Caco-2 (cell line): ENCODE measurements at regions not wholly inside any gene's neighbourhood (a gene's known extent, or its start where the extent isn't known, plus 50 kb on each side); places are given as distances from the start of the nearest gene placed in this dataset.

Experiments used
- BruUV-seq: library from RNA; stranded (reverse); fragments of 400-500 nt; replicated peaks from 2 replicates; lab custom pipeline; 2021; lab: Mats Ljungman, UMichigan
- CTCF ChIA-PET: fragments of 300-600 bp; sonication (Branson Sonifier 250); formaldehyde crosslinking; loops from one replicate; lab custom pipeline; 2022; ENCODE audit warnings: antibody characterized with exemption; lab: Charles Lee
- POLR2A ChIA-PET: fragments of 300-600 bp; sonication (Branson Sonifier 250); formaldehyde crosslinking; loops from one replicate; lab custom pipeline; 2022; ENCODE audit warnings: antibody characterized with exemption; lab: Charles Lee
- DNase-seq, 2 experiments: peaks; one replicate each; pipeline versions ENCODE4 v3.0.0 to v3.0.0-alpha.2; 2020 to 2022
- H3K27me3 ChIP-seq: replicated peaks from 2 replicates; pipeline ENCODE4 v1.6.0; 2011; ENCODE audit warnings: low read length; ENCODE audit not compliant: control insufficient read depth, insufficient read depth
- H3K36me3 ChIP-seq: 2 replicates; pipeline ENCODE4 v1.5.1; 2011; ENCODE audit warnings: low read length; ENCODE audit not compliant: control insufficient read depth, insufficient read depth
- H3K4me1 ChIP-seq: fragments of 250-450 bp; sonication (Bioruptor Pico); 2 replicates; pipeline ENCODE4 v1.5.1; 2020; ENCODE audit warnings: mild to moderate bottlenecking
- H3K4me3 ChIP-seq: 2 replicates; pipeline ENCODE4 v1.5.1; 2011; ENCODE audit warnings: low read depth, mild to moderate bottlenecking, control low read depth, low read length
- H3K9me3 ChIP-seq: fragments of 250-450 bp; sonication (Bioruptor Pico); 2 replicates; pipeline ENCODE4 v1.5.1; 2020; ENCODE audit warnings: mild to moderate bottlenecking, moderate library complexity
- H3K27ac Mint-ChIP-seq: one replicate; pipeline ENCODE4 v1.8.0; 2022; ENCODE audit warnings: mixed read lengths; ENCODE audit not compliant: unreplicated experiment
- H3K27me3 Mint-ChIP-seq: one replicate; pipeline ENCODE4 v1.8.0; 2022; ENCODE audit warnings: mixed read lengths; ENCODE audit not compliant: insufficient read depth, unreplicated experiment
- H3K36me3 Mint-ChIP-seq: one replicate; pipeline ENCODE4 v1.8.0; 2022; ENCODE audit warnings: mild to moderate bottlenecking, mixed read lengths; ENCODE audit not compliant: insufficient read depth, unreplicated experiment
- H3K4me1 Mint-ChIP-seq: one replicate; pipeline ENCODE4 v1.8.0; 2022; ENCODE audit warnings: low read depth, mixed read lengths; ENCODE audit not compliant: unreplicated experiment
- H3K4me3 Mint-ChIP-seq: one replicate; pipeline ENCODE4 v1.8.0; 2022; ENCODE audit warnings: mild to moderate bottlenecking, moderate library complexity, mixed read lengths; ENCODE audit not compliant: unreplicated experiment
- H3K9me3 Mint-ChIP-seq: one replicate; pipeline ENCODE4 v1.8.0; 2022; ENCODE audit warnings: mixed read lengths; ENCODE audit not compliant: unreplicated experiment
- intact Hi-C: fragments of 100-400 bp; cut with micrococcal nuclease; formaldehyde crosslinking; loops from one replicate; pipeline ENCODE4 v1.10.0; 2022; ENCODE audit not compliant: unreplicated experiment
- TF ChIP-seq, protein P1 (sequence below), 2 experiments: fragments of 200-600 bp in 1 of 2; IDR thresholded peaks; 1 replicate in 1 of 2; 2 replicates in 1 of 2; pipeline versions ENCODE4 v1.5.1 to v1.8.0; 2011 to 2022; ENCODE audit warnings: antibody characterized with exemption in 1 of 2, control low read depth in 1 of 2, inconsistent platforms in 1 of 2, low read depth in 1 of 2, low read length in 1 of 2, mild to moderate bottlenecking in 1 of 2, moderate library complexity in 1 of 2; ENCODE audit not compliant: insufficient read depth in 1 of 2, severe bottlenecking in 1 of 2, unreplicated experiment in 1 of 2

DNA sequence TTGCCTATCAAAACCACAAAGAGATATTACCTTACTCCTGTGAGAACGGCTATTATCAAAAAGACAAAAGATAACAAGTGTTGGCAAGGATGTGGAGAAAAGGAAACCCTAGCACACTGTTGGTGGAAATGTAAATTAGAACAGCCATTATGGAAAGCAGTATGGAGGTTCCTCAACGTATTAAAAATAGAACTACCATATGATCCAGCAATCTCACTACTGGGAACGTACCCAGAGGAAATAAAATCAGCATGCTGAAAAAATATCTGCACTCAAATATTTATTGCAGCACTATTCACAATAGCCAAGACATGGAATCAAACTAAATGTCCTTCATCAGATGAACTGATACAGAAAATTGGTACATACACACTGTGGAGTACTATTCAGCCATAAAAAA is 149.4 kb upstream of the MLN start:
- no peaks in the 10 kb centered on the region for H3K36me3 ChIP-seq
- no peaks in the 10 kb centered on the region for H3K9me3 Mint-ChIP-seq
- TF ChIP-seq, protein P1, sequence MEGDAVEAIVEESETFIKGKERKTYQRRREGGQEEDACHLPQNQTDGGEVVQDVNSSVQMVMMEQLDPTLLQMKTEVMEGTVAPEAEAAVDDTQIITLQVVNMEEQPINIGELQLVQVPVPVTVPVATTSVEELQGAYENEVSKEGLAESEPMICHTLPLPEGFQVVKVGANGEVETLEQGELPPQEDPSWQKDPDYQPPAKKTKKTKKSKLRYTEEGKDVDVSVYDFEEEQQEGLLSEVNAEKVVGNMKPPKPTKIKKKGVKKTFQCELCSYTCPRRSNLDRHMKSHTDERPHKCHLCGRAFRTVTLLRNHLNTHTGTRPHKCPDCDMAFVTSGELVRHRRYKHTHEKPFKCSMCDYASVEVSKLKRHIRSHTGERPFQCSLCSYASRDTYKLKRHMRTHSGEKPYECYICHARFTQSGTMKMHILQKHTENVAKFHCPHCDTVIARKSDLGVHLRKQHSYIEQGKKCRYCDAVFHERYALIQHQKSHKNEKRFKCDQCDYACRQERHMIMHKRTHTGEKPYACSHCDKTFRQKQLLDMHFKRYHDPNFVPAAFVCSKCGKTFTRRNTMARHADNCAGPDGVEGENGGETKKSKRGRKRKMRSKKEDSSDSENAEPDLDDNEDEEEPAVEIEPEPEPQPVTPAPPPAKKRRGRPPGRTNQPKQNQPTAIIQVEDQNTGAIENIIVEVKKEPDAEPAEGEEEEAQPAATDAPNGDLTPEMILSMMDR (IDR thresholded peaks at IDR 0.05; ENCODE audit: insufficient read depth in 1 of 2, low read depth in 1 of 2, low read length in 1 of 2, severe bottlenecking in 1 of 2, unreplicated experiment in 1 of 2): no peak
- H3K4me3 Mint-ChIP-seq: no peak overlapping the region
- no peaks in the 10 kb centered on the region for H3K27me3 ChIP-seq
- intact Hi-C loops: no loop called here
- H3K27ac Mint-ChIP-seq: no peak overlapping the region
- H3K27me3 Mint-ChIP-seq: peaks cover 8% of the 10 kb centered on the region
- H3K36me3 Mint-ChIP-seq: no peaks in the 10 kb centered on the region
- POLR2A ChIA-PET: no interaction called here
- CTCF ChIA-PET: no interaction called here
- DNase-seq: no peak
- no TSS peak for BruUV-seq
- H3K4me1 Mint-ChIP-seq: no peaks in the 10 kb centered on the region
- H3K4me3 ChIP-seq: no peak overlapping the region
- no peaks in the 10 kb centered on the region for H3K9me3 ChIP-seq
- no peaks in the 10 kb centered on the region for H3K4me1 ChIP-seq

DNA sequence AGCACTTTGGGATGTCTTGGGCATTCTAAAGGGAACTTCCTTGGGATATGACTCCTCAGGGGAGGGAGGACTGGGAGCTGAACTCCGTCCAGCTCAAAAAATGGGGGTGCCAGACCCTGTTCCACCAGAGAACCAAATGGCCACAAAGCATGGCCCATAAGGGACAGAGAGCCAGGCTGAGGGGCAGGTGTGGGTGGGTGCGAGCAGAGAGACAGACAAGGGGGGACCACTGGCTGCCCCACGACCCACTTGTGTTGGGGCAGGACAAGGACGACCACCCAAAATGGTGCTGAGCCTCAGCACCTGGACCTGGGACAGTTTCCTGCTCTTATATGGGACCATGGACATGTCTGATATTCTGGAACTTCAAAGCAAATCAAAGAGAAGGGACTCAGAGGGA is 148.2 kb upstream of the MLN start:
- Histone ChIP-seq H3K36me3 (no peaks in the 10 kb centered on the region), H3K27me3 (no peaks in the 10 kb centered on the region), H3K9me3 (no peaks in the 10 kb centered on the region), H3K4me3 (no peak overlapping the region), H3K4me1 (no peaks in the 10 kb centered on the region)
- no TSS peak for BruUV-seq
- no peaks in the 10 kb centered on the region for H3K36me3 Mint-ChIP-seq
- intact Hi-C loops: no loop called here
- ChIA-PET POLR2A (no interaction called here), CTCF (no interaction called here)
- H3K4me3 Mint-ChIP-seq: no peak overlapping the region
- H3K4me1 Mint-ChIP-seq: no peaks in the 10 kb centered on the region
- H3K27me3 Mint-ChIP-seq: peaks cover 8% of the 10 kb centered on the region
- TF ChIP-seq, protein P1 (IDR thresholded peaks at IDR 0.05; ENCODE audit: insufficient read depth in 1 of 2, low read depth in 1 of 2, low read length in 1 of 2, severe bottlenecking in 1 of 2, unreplicated experiment in 1 of 2): no peak
- DNase-seq: no peak
- H3K27ac Mint-ChIP-seq: no peak overlapping the region
- no peaks in the 10 kb centered on the region for H3K9me3 Mint-ChIP-seq

DNA sequence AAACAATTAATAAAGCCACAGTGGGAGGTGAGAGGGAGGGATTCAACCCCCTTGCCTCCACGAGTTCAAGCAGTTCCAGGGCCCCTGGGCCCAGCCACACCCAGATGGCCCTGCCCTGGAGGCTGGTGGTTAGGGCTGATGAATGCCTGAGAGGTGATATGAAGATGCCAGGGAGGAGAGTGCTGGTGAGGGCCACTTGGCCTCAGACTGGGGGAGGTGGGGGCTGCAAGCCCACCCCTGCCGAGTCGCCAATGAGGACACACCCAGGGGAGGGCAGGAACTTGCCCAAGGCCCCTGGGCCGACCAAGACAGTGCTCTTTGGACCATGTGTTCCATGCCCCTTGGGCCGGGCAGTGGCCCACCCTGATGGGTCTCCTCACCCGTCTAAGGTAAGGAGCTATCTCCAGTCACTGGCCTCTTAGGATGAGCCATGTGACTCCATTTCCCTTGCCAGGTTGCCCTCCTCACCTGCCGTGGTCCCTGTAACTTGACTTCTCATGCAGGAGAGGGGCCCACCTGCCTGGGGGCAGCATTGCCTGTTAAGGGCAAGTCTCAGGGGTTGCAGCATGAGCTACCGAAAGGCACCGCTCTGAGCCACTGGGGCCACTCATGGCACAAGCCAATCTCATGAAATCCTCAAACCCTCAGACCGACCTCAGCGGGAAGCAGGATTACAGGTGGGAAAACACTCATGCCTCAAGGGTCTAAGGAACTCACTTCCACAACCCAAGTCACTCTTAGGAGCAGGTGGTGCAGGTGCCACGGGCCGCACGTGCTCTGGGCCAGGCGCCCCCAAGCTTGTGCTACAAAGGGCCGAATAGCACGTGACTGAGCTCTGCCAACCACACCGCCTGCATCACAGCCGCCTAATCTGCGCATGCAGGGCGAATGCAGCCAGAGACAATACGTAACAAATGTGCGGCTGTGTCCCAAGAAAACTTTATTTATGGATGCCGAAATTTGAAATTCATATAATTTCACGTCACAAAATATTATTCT is 147.4 kb upstream of the MLN start:
- no peak for DNase-seq
- Mint-ChIP-seq H3K4me3 (no peak overlapping the region), H3K4me1 (no peaks in the 10 kb centered on the region), H3K27me3 (peaks cover 8% of the 10 kb centered on the region), H3K9me3 (no peaks in the 10 kb centered on the region), H3K36me3 (no peaks in the 10 kb centered on the region), H3K27ac (no peak overlapping the region)
- BruUV-seq: no TSS peak
- Histone ChIP-seq H3K9me3 (no peaks in the 10 kb centered on the region), H3K27me3 (no peaks in the 10 kb centered on the region), H3K4me1 (no peaks in the 10 kb centered on the region), H3K4me3 (no peak overlapping the region), H3K36me3 (no peaks in the 10 kb centered on the region)
- ChIA-PET CTCF (no interaction called here), POLR2A (no interaction called here)
- TF ChIP-seq, protein P1 (IDR thresholded peaks at IDR 0.05; ENCODE audit: insufficient read depth in 1 of 2, low read depth in 1 of 2, low read length in 1 of 2, severe bottlenecking in 1 of 2, unreplicated experiment in 1 of 2): no peak
- intact Hi-C loops: no loop called here
